Stomach (tissue), 8 donors: ENCODE measurements at regions not wholly inside any gene's neighbourhood (a gene's known extent, or its start where the extent isn't known, plus 50 kb on each side); places are given as distances from the start of the nearest gene placed in this dataset.

Source experiments
- DNase-seq, 2 donors: peaks; one replicate each; pipeline versions ENCODE4 v3.0.0 to v3.0.0-alpha.2; 2013 to 2019
- H3K27ac ChIP-seq, 5 donors: fragments of 200-600 bp in 4 of 5; sonication (generic) in 4 of 5; one replicate each; pipeline ENCODE4 v1.5.1; 2013 to 2019; ENCODE audit warnings: mild to moderate bottlenecking in 1 of 5, moderate library complexity in 1 of 5
- H3K27me3 ChIP-seq, 3 donors: fragments of 200-600 bp; sonication (generic); one replicate each; pipeline ENCODE4 v1.5.1; 2017 to 2019; ENCODE audit warnings: mixed run types in 1 of 3
- H3K36me3 ChIP-seq, 4 donors: fragments of 200-600 bp; sonication (generic); 1 replicate in 3 of 4; 2 replicates in 1 of 4; pipeline ENCODE4 v1.5.1; 2016 to 2019
- H3K4me1 ChIP-seq, 4 donors: fragments of 200-600 bp; sonication (generic); one replicate each; pipeline ENCODE4 v1.5.1; 2016 to 2019
- H3K4me3 ChIP-seq, 4 donors: fragments of 200-600 bp; sonication (generic) in 3 of 4; one replicate each; pipeline ENCODE4 v1.5.1; 2016 to 2019; ENCODE audit warnings: mild to moderate bottlenecking in 1 of 4
- H3K9me3 ChIP-seq, 4 donors: fragments of 200-600 bp; sonication (generic); one replicate each; pipeline ENCODE4 v1.5.1; 2016 to 2019
- EP300 ChIP-seq: sonication (generic); formaldehyde crosslinking; IDR thresholded peaks from one replicate; pipeline ENCODE4 v1.6.1; 2017; ENCODE audit warnings: antibody characterized with exemption
- POLR2A ChIP-seq, 4 donors: fragments of 450-650 bp; IDR thresholded peaks; one replicate each; pipeline ENCODE4 v1.6.1; 2016; ENCODE audit warnings: antibody characterized with exemption in 4 of 4, control low read depth in 2 of 4, mild to moderate bottlenecking in 1 of 4, moderate library complexity in 1 of 4
- POLR2AphosphoS5 ChIP-seq, 3 donors: sonication (generic); formaldehyde crosslinking; IDR thresholded peaks; one replicate each; pipeline ENCODE4 v1.6.1; 2016; ENCODE audit warnings: antibody characterized with exemption in 3 of 3
- WGBS, 5 donors: extraction: QIAGEN DNeasy Blood & Tissue Kit in 3 of 5; methylation state at CpG; one replicate each; pipeline versions ENCODE4 v1.1.5 to v1.1.7; 2013 to 2018; 5-methylcytosine and 5-hydroxymethylcytosine counted together
- intact Hi-C: fragments of 100-400 bp; cut with DNase I; formaldehyde crosslinking; loops from one replicate; pipeline ENCODE4 v1.15.1; 2023; ENCODE audit warnings: low total_unique reads
- TF ChIP-seq, protein P1 (sequence below), 7 experiments: fragments of 450-650 bp in 4 of 7; fragments of 200-600 bp in 3 of 7; sonication (generic) in 3 of 7; IDR thresholded peaks; one replicate each; pipeline ENCODE4 v1.5.1; 2016 to 2019; ENCODE audit warnings: antibody characterized with exemption in 7 of 7, control low read depth in 2 of 7, mild to moderate bottlenecking in 1 of 7
- donor health status: healthy with polysubstance abuse.
- donor health status: Bipolar disorder and iron deficiency.
- donor health status: healthy.

DNA sequence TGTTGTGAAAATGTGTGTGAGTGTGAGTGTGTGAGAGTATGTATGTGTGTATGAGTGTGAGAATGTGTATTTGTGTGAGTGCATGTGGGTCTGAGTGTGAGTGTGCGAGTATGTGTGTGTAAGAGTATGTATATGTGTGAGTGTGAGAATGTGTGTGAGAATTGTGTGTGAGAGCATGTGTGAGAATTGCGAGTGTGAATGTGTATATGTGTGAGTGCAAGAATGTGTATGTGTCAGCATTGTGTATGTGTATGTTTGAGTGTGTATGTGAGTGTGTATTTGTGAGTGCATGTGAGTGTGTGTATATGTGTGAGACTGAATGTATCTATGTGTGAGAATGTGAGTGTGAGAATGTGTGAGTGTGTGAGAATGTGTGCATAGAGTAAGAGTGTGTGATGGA, 72.0 kb upstream of the PCBD1 start:
- intact Hi-C loops: no loop called here
- 93 to 97% (median 96%) methylated on average over 2 of the region's 2 CpGs for WGBS, 5 donors
- no peak for DNase-seq

DNA sequence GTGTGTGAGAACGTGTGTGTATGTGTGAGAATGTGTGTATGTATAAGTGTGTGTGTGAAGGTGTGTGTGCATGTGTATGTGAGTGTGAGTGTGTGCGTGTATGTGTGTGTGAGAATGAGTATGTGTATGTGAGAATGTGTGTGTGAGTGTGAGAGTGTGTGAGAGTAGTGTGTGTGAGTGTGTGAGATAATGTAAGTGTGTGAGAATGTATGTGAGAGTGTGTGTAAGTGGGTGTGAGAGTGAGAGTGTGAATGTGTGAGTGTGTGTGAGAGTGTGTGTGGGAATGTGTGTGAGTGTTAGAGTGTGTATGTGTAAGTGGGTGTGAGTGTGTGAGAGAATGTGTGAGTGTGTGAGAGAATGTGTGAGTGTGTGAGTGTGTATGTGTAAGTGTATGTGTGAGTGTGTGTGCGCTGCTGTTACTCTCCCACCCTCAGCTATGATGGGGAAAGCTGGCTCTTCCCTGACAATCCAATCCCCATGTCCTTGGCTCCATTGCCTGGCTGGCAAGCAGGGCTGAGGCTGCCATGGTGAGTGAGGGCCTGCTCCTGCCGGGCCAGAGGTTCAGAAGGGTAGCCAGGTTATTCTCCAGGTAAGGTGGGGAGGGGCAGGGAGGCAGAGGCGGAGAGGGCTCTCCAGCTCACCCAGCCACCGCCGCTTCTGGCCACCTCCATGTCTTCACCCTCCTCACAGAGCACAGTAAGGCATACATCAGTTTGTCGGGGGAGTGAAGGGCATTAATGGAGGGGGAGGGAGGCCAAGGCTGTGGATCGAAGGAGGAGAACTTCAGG, 72.6 kb upstream of the PCBD1 start:
- no peaks in the 10 kb centered on the region for H3K9me3 ChIP-seq
- no peak overlapping the region for H3K4me3 ChIP-seq
- DNase-seq: no peak
- no peaks in the 10 kb centered on the region for H3K4me1 ChIP-seq
- intact Hi-C loops: no loop called here
- WGBS, 5 donors: 71 to 91% (median 80%) methylated on average over 9 of the region's 9 CpGs
- H3K27ac ChIP-seq: no peak overlapping the region
- TF ChIP-seq, protein P1, sequence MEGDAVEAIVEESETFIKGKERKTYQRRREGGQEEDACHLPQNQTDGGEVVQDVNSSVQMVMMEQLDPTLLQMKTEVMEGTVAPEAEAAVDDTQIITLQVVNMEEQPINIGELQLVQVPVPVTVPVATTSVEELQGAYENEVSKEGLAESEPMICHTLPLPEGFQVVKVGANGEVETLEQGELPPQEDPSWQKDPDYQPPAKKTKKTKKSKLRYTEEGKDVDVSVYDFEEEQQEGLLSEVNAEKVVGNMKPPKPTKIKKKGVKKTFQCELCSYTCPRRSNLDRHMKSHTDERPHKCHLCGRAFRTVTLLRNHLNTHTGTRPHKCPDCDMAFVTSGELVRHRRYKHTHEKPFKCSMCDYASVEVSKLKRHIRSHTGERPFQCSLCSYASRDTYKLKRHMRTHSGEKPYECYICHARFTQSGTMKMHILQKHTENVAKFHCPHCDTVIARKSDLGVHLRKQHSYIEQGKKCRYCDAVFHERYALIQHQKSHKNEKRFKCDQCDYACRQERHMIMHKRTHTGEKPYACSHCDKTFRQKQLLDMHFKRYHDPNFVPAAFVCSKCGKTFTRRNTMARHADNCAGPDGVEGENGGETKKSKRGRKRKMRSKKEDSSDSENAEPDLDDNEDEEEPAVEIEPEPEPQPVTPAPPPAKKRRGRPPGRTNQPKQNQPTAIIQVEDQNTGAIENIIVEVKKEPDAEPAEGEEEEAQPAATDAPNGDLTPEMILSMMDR (IDR thresholded peaks at IDR 0.05): no peak
- TF ChIP-seq POLR2AphosphoS5 (IDR thresholded peaks at IDR 0.05) (no peak), EP300 (no peak), POLR2A (IDR thresholded peaks at IDR 0.05) (no peak)
- H3K27me3 ChIP-seq: peaks cover 0 to 40% (median 0%) of the 10 kb centered on the region in 3 donors
- no peaks in the 10 kb centered on the region for H3K36me3 ChIP-seq

More for the DNA sequence above, 72.0 kb upstream of the PCBD1 start:
- no peak overlapping the region for H3K4me3 ChIP-seq
- H3K27me3 ChIP-seq: peaks cover 0 to 33% (median 0%) of the 10 kb centered on the region in 3 donors
- TF ChIP-seq, protein P1 (IDR thresholded peaks at IDR 0.05): no peak
- TF ChIP-seq POLR2A (IDR thresholded peaks at IDR 0.05): no peak
- no peak for TF ChIP-seq EP300
- TF ChIP-seq POLR2AphosphoS5 (IDR thresholded peaks at IDR 0.05): no peak
- no peaks in the 10 kb centered on the region for H3K36me3 ChIP-seq
- no peaks in the 10 kb centered on the region for H3K9me3 ChIP-seq
- H3K27ac ChIP-seq: no peak overlapping the region
- H3K4me1 ChIP-seq: no peaks in the 10 kb centered on the region

DNA sequence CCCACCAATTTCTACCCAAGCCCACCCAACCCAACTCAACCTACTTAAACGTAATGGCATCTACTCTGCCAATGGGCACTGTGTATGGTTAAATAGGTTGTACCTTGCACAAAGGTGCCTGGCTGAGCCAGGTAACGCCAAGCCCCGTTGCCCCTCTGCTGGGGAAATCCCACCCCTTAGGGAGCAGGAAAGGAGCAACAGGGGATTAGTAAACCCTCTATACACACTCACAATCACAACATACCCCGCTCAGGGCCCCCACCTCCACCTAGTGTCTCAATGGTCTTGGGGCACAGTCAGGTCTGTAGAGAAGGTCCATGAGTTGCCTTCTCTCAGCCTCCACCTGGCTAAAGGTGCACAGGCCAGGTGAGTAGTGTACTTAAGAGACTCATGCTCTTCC, 74.3 kb upstream of the PCBD1 start:
- DNase-seq: no peak
- Histone ChIP-seq H3K36me3 (no peaks in the 10 kb centered on the region), H3K27me3 (peaks cover 0 to 36% (median 0%) of the 10 kb centered on the region in 3 donors), H3K4me1 (no peaks in the 10 kb centered on the region), H3K4me3 (no peak overlapping the region), H3K27ac (no peak overlapping the region), H3K9me3 (no peaks in the 10 kb centered on the region)
- TF ChIP-seq EP300 (no peak), POLR2AphosphoS5 (IDR thresholded peaks at IDR 0.05) (no peak), POLR2A (IDR thresholded peaks at IDR 0.05) (no peak)
- TF ChIP-seq, protein P1 (IDR thresholded peaks at IDR 0.05): no peak
- intact Hi-C loops: no loop called here
- WGBS, 5 donors: 74 to 90% (median 87%) methylated on average over 4 of the region's 4 CpGs

DNA sequence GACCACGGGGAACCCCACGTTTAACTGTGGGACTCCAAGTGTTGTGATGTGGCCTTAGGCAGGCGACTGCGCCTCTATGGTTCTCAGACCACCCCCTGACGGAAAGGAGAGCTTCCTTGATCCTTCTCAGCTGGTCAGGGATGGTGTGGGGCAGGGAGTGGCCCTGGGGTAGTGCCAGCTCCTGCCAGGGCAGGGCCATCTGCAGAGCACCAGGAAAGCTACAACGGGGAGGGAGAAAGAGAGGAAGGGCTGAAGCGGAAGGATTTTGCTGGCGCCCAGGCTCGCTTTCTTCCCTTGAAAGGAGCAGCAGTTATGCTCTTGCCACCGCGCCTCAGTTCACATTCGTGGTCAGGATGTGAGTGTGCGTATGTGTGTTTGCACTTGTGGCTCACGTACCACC, 74.9 kb upstream of the PCBD1 start:
- WGBS, 5 donors: 71 to 83% (median 81%) methylated on average over 14 of the region's 14 CpGs
- no peak overlapping the region for H3K4me3 ChIP-seq
- no peaks in the 10 kb centered on the region for H3K4me1 ChIP-seq
- no peak overlapping the region for H3K27ac ChIP-seq
- no peak for DNase-seq
- H3K27me3 ChIP-seq: peaks cover 0 to 30% (median 3%) of the 10 kb centered on the region in 3 donors
- H3K36me3 ChIP-seq: no peaks in the 10 kb centered on the region
- H3K9me3 ChIP-seq: no peaks in the 10 kb centered on the region
- TF ChIP-seq POLR2AphosphoS5 (IDR thresholded peaks at IDR 0.05): no peak
- TF ChIP-seq, protein P1 (IDR thresholded peaks at IDR 0.05): no peak
- no peak for TF ChIP-seq POLR2A (IDR thresholded peaks at IDR 0.05)
- TF ChIP-seq EP300: no peak
- intact Hi-C loops: no loop called here
